ENCODE measurements at regions not wholly inside any gene's neighbourhood (a gene's known extent, or its start where the extent isn't known, plus 50 kb on each side); places are given as distances from the start of the nearest gene placed in this dataset.

DNA sequence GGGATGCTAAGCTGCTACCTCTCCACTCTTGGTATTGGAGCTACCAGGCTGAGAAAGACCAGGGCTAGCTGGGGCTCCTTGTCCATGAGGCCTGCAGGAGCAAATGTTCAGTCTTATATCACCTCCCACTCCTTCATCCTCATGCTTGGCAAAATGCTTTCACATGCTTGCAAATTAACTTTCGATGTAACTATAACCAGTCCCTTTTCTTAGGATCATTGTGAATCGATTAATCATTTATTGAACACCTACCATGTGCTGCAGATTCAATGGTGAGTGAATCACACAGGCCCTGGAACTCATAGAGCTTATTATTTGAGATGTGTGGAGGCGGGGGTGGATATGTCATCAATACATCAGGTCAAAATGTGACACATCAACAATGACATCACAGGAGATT lies 138.6 kb downstream of the EMX2 start:
- no peaks in the 10 kb centered on the region for H3K79me2 ChIP-seq (ENCODE audit: insufficient read depth, low read length)

DNA sequence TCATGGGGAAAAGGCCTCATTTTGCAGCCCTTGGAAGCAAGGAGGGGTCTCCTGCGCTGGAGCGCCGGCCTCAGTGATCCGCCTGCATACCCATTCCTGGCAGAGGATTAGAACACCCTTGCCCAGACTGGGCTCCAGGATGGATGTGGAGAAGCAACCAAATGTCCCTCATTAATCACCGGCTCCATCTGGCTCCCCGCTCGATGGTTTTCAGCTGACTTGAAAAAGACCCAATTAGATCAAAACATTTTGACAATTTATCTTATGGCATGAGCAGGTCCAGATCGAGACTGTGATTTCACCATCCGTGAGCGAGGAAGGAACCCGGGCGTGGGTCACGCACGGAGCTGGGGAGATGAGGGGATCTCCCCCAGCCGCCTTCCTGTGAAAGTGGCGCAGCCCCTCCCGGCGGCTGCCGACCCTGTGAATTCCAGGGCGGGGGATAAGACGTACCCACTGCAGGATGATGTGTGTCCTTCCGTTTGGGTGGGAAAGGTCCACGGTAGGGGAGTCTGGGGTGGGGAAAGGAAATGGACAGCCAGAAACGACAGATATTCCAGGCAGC lies 141.6 kb downstream of the EMX2 start:
- ATAC-seq (ENCODE audit: insufficient read depth, low read depth): no peak
- Histone ChIP-seq H2AFZ (ENCODE audit: low read depth, low read length) (no peak overlapping the region), H4K20me1 (ENCODE audit: insufficient read depth, low read length) (no peaks in the 10 kb centered on the region; the same call in 1 of the 2 replicates), H3K79me2 (ENCODE audit: insufficient read depth, low read length) (no peaks in the 10 kb centered on the region), H3K4me3 (ENCODE audit: low read depth in 1 of 2, low read length in 2 of 2) (no peak overlapping the region), H3K9me3 (ENCODE audit: insufficient read depth, low read length, severe bottlenecking) (no peaks in the 10 kb centered on the region), H3K36me3 (ENCODE audit: insufficient read depth, low read length) (no peaks in the 10 kb centered on the region), H3K4me2 (ENCODE audit: insufficient read depth, low read length) (no peak overlapping the region), H3K27ac (ENCODE audit: low read length) (no peak overlapping the region), H3K9ac (ENCODE audit: low read depth, low read length) (no peak overlapping the region), H3K27me3 (ENCODE audit: insufficient read depth, low read length, poor library complexity) (peaks cover 3% of the 10 kb centered on the region), H3K4me1 (ENCODE audit: insufficient read depth, low read length) (no peaks in the 10 kb centered on the region)
- DNase-seq: no peak
- TF ChIP-seq, protein P1, sequence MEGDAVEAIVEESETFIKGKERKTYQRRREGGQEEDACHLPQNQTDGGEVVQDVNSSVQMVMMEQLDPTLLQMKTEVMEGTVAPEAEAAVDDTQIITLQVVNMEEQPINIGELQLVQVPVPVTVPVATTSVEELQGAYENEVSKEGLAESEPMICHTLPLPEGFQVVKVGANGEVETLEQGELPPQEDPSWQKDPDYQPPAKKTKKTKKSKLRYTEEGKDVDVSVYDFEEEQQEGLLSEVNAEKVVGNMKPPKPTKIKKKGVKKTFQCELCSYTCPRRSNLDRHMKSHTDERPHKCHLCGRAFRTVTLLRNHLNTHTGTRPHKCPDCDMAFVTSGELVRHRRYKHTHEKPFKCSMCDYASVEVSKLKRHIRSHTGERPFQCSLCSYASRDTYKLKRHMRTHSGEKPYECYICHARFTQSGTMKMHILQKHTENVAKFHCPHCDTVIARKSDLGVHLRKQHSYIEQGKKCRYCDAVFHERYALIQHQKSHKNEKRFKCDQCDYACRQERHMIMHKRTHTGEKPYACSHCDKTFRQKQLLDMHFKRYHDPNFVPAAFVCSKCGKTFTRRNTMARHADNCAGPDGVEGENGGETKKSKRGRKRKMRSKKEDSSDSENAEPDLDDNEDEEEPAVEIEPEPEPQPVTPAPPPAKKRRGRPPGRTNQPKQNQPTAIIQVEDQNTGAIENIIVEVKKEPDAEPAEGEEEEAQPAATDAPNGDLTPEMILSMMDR (IDR thresholded peaks at IDR 0.05; ENCODE audit: borderline replicate concordance, extremely low read depth, low read length, poor library complexity, severe bottlenecking): no peak
- no peak for TF ChIP-seq EZH2 (IDR thresholded peaks at IDR 0.05; ENCODE audit: borderline replicate concordance, low read depth, low read length, severe bottlenecking)

More for the DNA sequence above, 138.6 kb downstream of the EMX2 start:
- Histone ChIP-seq H3K4me2 (ENCODE audit: insufficient read depth, low read length) (no peak overlapping the region), H3K27ac (ENCODE audit: low read length) (no peak overlapping the region), H2AFZ (ENCODE audit: low read depth, low read length) (no peak overlapping the region), H3K4me3 (ENCODE audit: low read depth in 1 of 2, low read length in 2 of 2) (no peak overlapping the region), H3K4me1 (ENCODE audit: insufficient read depth, low read length) (no peaks in the 10 kb centered on the region), H3K36me3 (ENCODE audit: insufficient read depth, low read length) (no peaks in the 10 kb centered on the region), H3K27me3 (ENCODE audit: insufficient read depth, low read length, poor library complexity) (peaks cover 3% of the 10 kb centered on the region), H4K20me1 (ENCODE audit: insufficient read depth, low read length) (no peaks in the 10 kb centered on the region; the same call in 1 of the 2 replicates), H3K9ac (ENCODE audit: low read depth, low read length) (no peak overlapping the region), H3K9me3 (ENCODE audit: insufficient read depth, low read length, severe bottlenecking) (no peaks in the 10 kb centered on the region)
- ATAC-seq (ENCODE audit: insufficient read depth, low read depth) (no peak), DNase-seq (no peak)
- no peak for TF ChIP-seq EZH2 (IDR thresholded peaks at IDR 0.05; ENCODE audit: borderline replicate concordance, low read depth, low read length, severe bottlenecking)

DNA sequence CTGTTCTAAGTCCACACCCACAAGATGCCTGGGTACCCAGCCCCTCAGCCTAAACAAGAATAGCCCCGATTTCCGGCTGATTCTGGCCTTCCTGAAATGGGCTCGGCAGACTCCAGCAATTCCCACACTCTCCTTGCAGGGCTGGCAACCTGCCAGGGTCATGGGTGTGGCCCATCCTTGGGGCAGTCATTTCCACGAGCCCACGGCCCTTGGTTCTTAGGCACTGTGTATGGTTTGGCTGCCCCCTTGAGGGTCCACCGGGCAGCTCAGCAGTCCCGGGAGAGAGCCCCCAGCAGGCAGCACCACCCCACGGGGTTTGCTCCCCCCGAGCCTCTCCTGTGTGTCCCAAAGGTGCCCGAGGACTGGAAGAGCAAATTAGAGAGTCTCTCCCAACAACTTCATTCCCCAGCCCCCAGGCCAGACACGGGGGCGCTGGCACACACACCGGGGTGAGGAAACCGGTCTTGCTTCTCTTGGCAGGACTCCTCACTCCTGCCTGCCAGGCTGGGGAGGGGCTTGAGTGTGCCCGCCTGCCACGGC lies 142.2 kb downstream of the EMX2 start:
- H3K27ac ChIP-seq (ENCODE audit: low read length): no peak overlapping the region
- no peak overlapping the region for H2AFZ ChIP-seq (ENCODE audit: low read depth, low read length)
- no peak overlapping the region for H3K4me3 ChIP-seq (ENCODE audit: low read depth in 1 of 2, low read length in 2 of 2)
- no peaks in the 10 kb centered on the region; the same call in 1 of the 2 replicates for H4K20me1 ChIP-seq (ENCODE audit: insufficient read depth, low read length)
- no peaks in the 10 kb centered on the region for H3K4me1 ChIP-seq (ENCODE audit: insufficient read depth, low read length)
- peaks cover 3% of the 10 kb centered on the region for H3K27me3 ChIP-seq (ENCODE audit: insufficient read depth, low read length, poor library complexity)
- H3K4me2 ChIP-seq (ENCODE audit: insufficient read depth, low read length): no peak overlapping the region
- DNase-seq (no peak), ATAC-seq (ENCODE audit: insufficient read depth, low read depth) (no peak)
- no peaks in the 10 kb centered on the region for H3K36me3 ChIP-seq (ENCODE audit: insufficient read depth, low read length)
- H3K9ac ChIP-seq (ENCODE audit: low read depth, low read length): no peak overlapping the region
- H3K79me2 ChIP-seq (ENCODE audit: insufficient read depth, low read length): no peaks in the 10 kb centered on the region
- no peak for TF ChIP-seq EZH2 (IDR thresholded peaks at IDR 0.05; ENCODE audit: borderline replicate concordance, low read depth, low read length, severe bottlenecking)
- TF ChIP-seq, protein P1 (IDR thresholded peaks at IDR 0.05; ENCODE audit: borderline replicate concordance, extremely low read depth, low read length, poor library complexity, severe bottlenecking): no peak
- no peaks in the 10 kb centered on the region for H3K9me3 ChIP-seq (ENCODE audit: insufficient read depth, low read length, severe bottlenecking)

DNA sequence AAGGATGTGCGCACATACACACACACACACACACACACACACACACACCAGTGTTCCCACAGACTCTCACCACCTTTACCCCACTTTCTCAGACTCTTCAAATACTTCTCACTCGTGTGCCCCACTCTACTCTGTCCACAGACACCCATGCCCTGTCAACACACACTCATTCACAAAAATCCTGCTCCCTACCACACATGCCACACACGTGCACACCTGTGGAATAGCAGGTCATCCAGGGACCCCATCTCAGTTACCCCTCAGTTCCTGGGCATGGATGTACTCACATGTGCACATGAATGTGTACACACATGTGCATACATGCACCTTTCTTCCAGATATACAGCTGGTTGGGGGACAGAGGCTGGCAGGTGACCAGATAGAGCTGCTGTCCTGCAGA lies 142.9 kb downstream of the EMX2 start:
- Histone ChIP-seq H3K9me3 (ENCODE audit: insufficient read depth, low read length, severe bottlenecking) (no peaks in the 10 kb centered on the region), H2AFZ (ENCODE audit: low read depth, low read length) (no peak overlapping the region), H3K36me3 (ENCODE audit: insufficient read depth, low read length) (no peaks in the 10 kb centered on the region), H3K9ac (ENCODE audit: low read depth, low read length) (no peak overlapping the region), H3K4me1 (ENCODE audit: insufficient read depth, low read length) (no peaks in the 10 kb centered on the region), H4K20me1 (ENCODE audit: insufficient read depth, low read length) (no peaks in the 10 kb centered on the region; the same call in 1 of the 2 replicates), H3K4me2 (ENCODE audit: insufficient read depth, low read length) (no peak overlapping the region), H3K27me3 (ENCODE audit: insufficient read depth, low read length, poor library complexity) (peaks cover 3% of the 10 kb centered on the region), H3K4me3 (ENCODE audit: low read depth in 1 of 2, low read length in 2 of 2) (no peak overlapping the region), H3K79me2 (ENCODE audit: insufficient read depth, low read length) (no peaks in the 10 kb centered on the region), H3K27ac (ENCODE audit: low read length) (no peak overlapping the region)
- ATAC-seq (ENCODE audit: insufficient read depth, low read depth) (no peak), DNase-seq (no peak)
- TF ChIP-seq, protein P1 (IDR thresholded peaks at IDR 0.05; ENCODE audit: borderline replicate concordance, extremely low read depth, low read length, poor library complexity, severe bottlenecking): no peak
- TF ChIP-seq EZH2 (IDR thresholded peaks at IDR 0.05; ENCODE audit: borderline replicate concordance, low read depth, low read length, severe bottlenecking): no peak
